Activated CD4-positive, alpha-beta T cell treated with anti-CD3 and anti-CD28 coated beads, Interleukin-2, amount 10 ng/mL, durations not matched to agents 7 days and 5 days (primary cell): ENCODE measurements at regions not wholly inside any gene's neighbourhood (a gene's known extent, or its start where the extent isn't known, plus 50 kb on each side); places are given as distances from the start of the nearest gene placed in this dataset.

ENCODE experiments used
- CTCF ChIA-PET: fragments of 350-600 bp; sonication (Branson Sonifier 250); formaldehyde crosslinking; loops from one replicate; lab custom pipeline; 2021; ENCODE audit warnings: antibody characterized with exemption; lab: Charles Lee
- POLR2A ChIA-PET: fragments of 350-600 bp; sonication (Branson Sonifier 250); formaldehyde crosslinking; loops from one replicate; lab custom pipeline; 2021; ENCODE audit warnings: antibody characterized with exemption; lab: Charles Lee
- DNase-seq: peaks from one replicate; pipeline ENCODE4 v3.0.0-alpha.2; 2020
- H3K27ac Mint-ChIP-seq: one replicate; pipeline ENCODE4 v1.8.0; 2021; ENCODE audit warnings: mild to moderate bottlenecking, moderate library complexity, mixed read lengths
- H3K27me3 Mint-ChIP-seq: one replicate; pipeline ENCODE4 v1.8.0; 2021; ENCODE audit warnings: mixed read lengths
- H3K36me3 Mint-ChIP-seq: one replicate; pipeline ENCODE4 v1.8.0; 2021; ENCODE audit warnings: low read depth, mixed read lengths
- H3K4me1 Mint-ChIP-seq: one replicate; pipeline ENCODE4 v1.8.0; 2021; ENCODE audit warnings: mixed read lengths
- H3K4me3 Mint-ChIP-seq: one replicate; pipeline ENCODE4 v1.8.0; 2021; ENCODE audit warnings: mild to moderate bottlenecking, moderate library complexity, mixed read lengths
- H3K9me3 Mint-ChIP-seq: one replicate; pipeline ENCODE4 v1.8.0; 2021; ENCODE audit warnings: mixed read lengths

GRCh38 chr14:34035934-34036250 lies 85.0 kb upstream of the EGLN3 start:
- Mint-ChIP-seq H3K4me1 (peaks cover 40% of the 10 kb centered on the region), H3K27ac (no peak overlapping the region), H3K27me3 (peaks cover 26% of the 10 kb centered on the region), H3K9me3 (peaks cover 19% of the 10 kb centered on the region), H3K36me3 (peaks cover 25% of the 10 kb centered on the region), H3K4me3 (no peak overlapping the region)
- no peak for DNase-seq
- ChIA-PET POLR2A (no interaction called here), CTCF (interaction anchor here (1.0 to 1.1 kb wide), 2 partner anchors 17 to 26 kb away, joined by 4 to 5 read pairs; no protein-coding TSS in a partner anchor)

- ChIA-PET POLR2A (no interaction called here), CTCF (interaction anchor here (0.7 to 2.3 kb wide), 3 partner anchors 11 to 27 kb away, joined by 3 to 12 read pairs (median 5); no protein-coding TSS in a partner anchor)
- H3K36me3 Mint-ChIP-seq: peaks cover 22% of the 10 kb centered on the region
- no peak overlapping the region for H3K27ac Mint-ChIP-seq
- H3K27me3 Mint-ChIP-seq: peaks cover 25% of the 10 kb centered on the region
- no peak for DNase-seq
- H3K4me1 Mint-ChIP-seq: peaks cover 39% of the 10 kb centered on the region
- no peak overlapping the region for H3K4me3 Mint-ChIP-seq
- H3K9me3 Mint-ChIP-seq: peaks cover 16% of the 10 kb centered on the region
Observed at GRCh38 chr14:34035177-34035933, 84.5 kb upstream of the EGLN3 start.

- peaks cover 17% of the 10 kb centered on the region for H3K36me3 Mint-ChIP-seq
- no peak overlapping the region for H3K27ac Mint-ChIP-seq
- ChIA-PET POLR2A (no interaction called here), CTCF (interaction anchor here (0.6 to 2.3 kb wide), 3 partner anchors 11 to 887 kb away, joined by 3 to 12 read pairs (median 5); no protein-coding TSS in a partner anchor)
- H3K27me3 Mint-ChIP-seq: peaks cover 24% of the 10 kb centered on the region
- peaks cover 14% of the 10 kb centered on the region for H3K9me3 Mint-ChIP-seq
- H3K4me3 Mint-ChIP-seq: no peak overlapping the region
- DNase-seq: no peak
- peaks cover 33% of the 10 kb centered on the region for H3K4me1 Mint-ChIP-seq
Observed at GRCh38 chr14:34034447-34035176, 83.7 kb upstream of the EGLN3 start.

- Mint-ChIP-seq H3K9me3 (peaks cover 10% of the 10 kb centered on the region), H3K4me3 (no peak overlapping the region), H3K4me1 (peaks cover 16% of the 10 kb centered on the region), H3K36me3 (peaks cover 10% of the 10 kb centered on the region), H3K27ac (no peak overlapping the region), H3K27me3 (peaks cover 18% of the 10 kb centered on the region)
- POLR2A ChIA-PET: no interaction called here
- CTCF ChIA-PET: interaction anchor here (0.5 kb wide), 1 partner anchor 1937 kb away, joined by 3 read pairs; no protein-coding TSS in a partner anchor
- no peak for DNase-seq
Observed at GRCh38 chr14:34032720-34033119, 81.8 kb upstream of the EGLN3 start.

GRCh38 chr14:34030864-34031263 lies 80.0 kb upstream of the EGLN3 start:
- ChIA-PET CTCF (interaction anchor here (0.7 to 1.6 kb wide), 3 partner anchors 12 to 19 kb away, joined by 3 to 5 read pairs (median 3); no protein-coding TSS in a partner anchor), POLR2A (no interaction called here)
- no peak overlapping the region for H3K4me3 Mint-ChIP-seq
- peaks cover 7% of the 10 kb centered on the region for H3K36me3 Mint-ChIP-seq
- peaks cover 8% of the 10 kb centered on the region for H3K9me3 Mint-ChIP-seq
- H3K4me1 Mint-ChIP-seq: peaks cover 15% of the 10 kb centered on the region
- H3K27ac Mint-ChIP-seq: no peak overlapping the region
- DNase-seq: no peak
- H3K27me3 Mint-ChIP-seq: peaks cover 16% of the 10 kb centered on the region

GRCh38 chr14:34029921-34030334 lies 79.1 kb upstream of the EGLN3 start:
- H3K27ac Mint-ChIP-seq: no peak overlapping the region
- CTCF ChIA-PET: interaction anchor here (1.1 kb wide), 1 partner anchor 8 kb away, joined by 3 read pairs; no protein-coding TSS in a partner anchor
- peaks cover 15% of the 10 kb centered on the region for H3K4me1 Mint-ChIP-seq
- H3K36me3 Mint-ChIP-seq: peaks cover 10% of the 10 kb centered on the region
- H3K4me3 Mint-ChIP-seq: no peak overlapping the region
- POLR2A ChIA-PET: no interaction called here
- peaks cover 11% of the 10 kb centered on the region for H3K9me3 Mint-ChIP-seq
- peaks cover 16% of the 10 kb centered on the region for H3K27me3 Mint-ChIP-seq
- no peak for DNase-seq

GRCh38 chr14:34027990-34028495 lies 77.2 kb upstream of the EGLN3 start:
- H3K4me3 Mint-ChIP-seq: no peak overlapping the region
- H3K9me3 Mint-ChIP-seq: peaks cover 11% of the 10 kb centered on the region
- ChIA-PET CTCF (interaction anchor here (0.5 kb wide), 1 partner anchor 33 kb away, joined by 3 read pairs; no protein-coding TSS in a partner anchor), POLR2A (no interaction called here)
- DNase-seq: no peak
- peaks cover 19% of the 10 kb centered on the region for H3K27me3 Mint-ChIP-seq
- H3K36me3 Mint-ChIP-seq: peaks cover 10% of the 10 kb centered on the region
- no peak overlapping the region for H3K27ac Mint-ChIP-seq
- peaks cover 15% of the 10 kb centered on the region for H3K4me1 Mint-ChIP-seq

- Mint-ChIP-seq H3K4me1 (peaks cover 13% of the 10 kb centered on the region), H3K4me3 (no peak overlapping the region), H3K27ac (peak overlapping the region; percentile 25), H3K9me3 (peaks cover 7% of the 10 kb centered on the region), H3K27me3 (peaks cover 17% of the 10 kb centered on the region), H3K36me3 (peaks cover 8% of the 10 kb centered on the region)
- ChIA-PET CTCF (no interaction called here), POLR2A (no interaction called here)
- no peak for DNase-seq
Observed at GRCh38 chr14:34027130-34027989, 76.5 kb upstream of the EGLN3 start.

GRCh38 chr14:34025325-34026017 lies 74.6 kb upstream of the EGLN3 start:
- Mint-ChIP-seq H3K27ac (no peak overlapping the region), H3K4me3 (no peak overlapping the region), H3K4me1 (peaks cover 4% of the 10 kb centered on the region), H3K27me3 (peaks cover 7% of the 10 kb centered on the region), H3K9me3 (peaks cover 3% of the 10 kb centered on the region), H3K36me3 (peaks cover 5% of the 10 kb centered on the region)
- ChIA-PET CTCF (no interaction called here), POLR2A (no interaction called here)
- no peak for DNase-seq

- H3K27ac Mint-ChIP-seq: no peak overlapping the region
- DNase-seq: no peak
- H3K4me1 Mint-ChIP-seq: peaks cover 5% of the 10 kb centered on the region
- POLR2A ChIA-PET: no interaction called here
- H3K27me3 Mint-ChIP-seq: peaks cover 8% of the 10 kb centered on the region
- H3K4me3 Mint-ChIP-seq: no peak overlapping the region
- H3K36me3 Mint-ChIP-seq: peaks cover 5% of the 10 kb centered on the region
- CTCF ChIA-PET: interaction anchor here (3.0 kb wide), 1 partner anchor 10 kb away, joined by 12 read pairs; no protein-coding TSS in a partner anchor
- peaks cover 3% of the 10 kb centered on the region for H3K9me3 Mint-ChIP-seq
Observed at GRCh38 chr14:34024768-34025144, 73.9 kb upstream of the EGLN3 start.

GRCh38 chr14:34023824-34024767 lies 73.2 kb upstream of the EGLN3 start:
- ChIA-PET CTCF (interaction anchor here (3.0 kb wide), 1 partner anchor 10 kb away, joined by 12 read pairs; no protein-coding TSS in a partner anchor), POLR2A (no interaction called here)
- Mint-ChIP-seq H3K27me3 (peaks cover 12% of the 10 kb centered on the region), H3K9me3 (peaks cover 3% of the 10 kb centered on the region), H3K4me3 (no peak overlapping the region), H3K4me1 (peaks cover 9% of the 10 kb centered on the region), H3K36me3 (peaks cover 5% of the 10 kb centered on the region), H3K27ac (peak overlapping the region; percentile 51)
- no peak for DNase-seq
